Thyroid gland (tissue), 4 donors: ENCODE measurements at regions not wholly inside any gene's neighbourhood (a gene's known extent, or its start where the extent isn't known, plus 50 kb on each side); places are given as distances from the start of the nearest gene placed in this dataset.

ENCODE experiments used
- DNase-seq, 2 donors: peaks; one replicate each; pipeline ENCODE4 v3.0.0-alpha.2; 2019
- H3K27ac ChIP-seq, 3 donors: fragments of 200-600 bp; sonication (generic); 1 replicate in 2 of 3; 2 replicates in 1 of 3; pipeline ENCODE4 v1.5.1; 2016 to 2019; ENCODE audit warnings: mild to moderate bottlenecking in 1 of 3, moderate library complexity in 1 of 3
- H3K27me3 ChIP-seq: fragments of 200-600 bp; sonication (generic); one replicate; pipeline ENCODE4 v1.5.1; 2019
- H3K36me3 ChIP-seq, 2 donors: fragments of 200-600 bp; sonication (generic); one replicate each; pipeline ENCODE4 v1.5.1; 2016 to 2019
- H3K4me1 ChIP-seq, 2 donors: fragments of 200-600 bp; sonication (generic); one replicate each; pipeline ENCODE4 v1.5.1; 2017 to 2019
- H3K4me3 ChIP-seq, 3 donors: fragments of 200-600 bp; sonication (generic); replicated peaks in 1 of 3; 1 replicate in 2 of 3; 2 replicates in 1 of 3; pipeline ENCODE4 v1.5.1; 2016; ENCODE audit warnings: mild to moderate bottlenecking in 1 of 3
- H3K9me3 ChIP-seq: fragments of 200-600 bp; sonication (generic); one replicate; pipeline ENCODE4 v1.5.1; 2017
- POLR2A ChIP-seq, 2 donors: fragments of 450-650 bp; IDR thresholded peaks; one replicate each; pipeline ENCODE4 v1.6.1; 2017; ENCODE audit warnings: antibody characterized with exemption in 2 of 2, mild to moderate bottlenecking in 2 of 2, moderate library complexity in 1 of 2
- WGBS, 2 donors: methylation state at CpG; one replicate each; pipeline ENCODE4 v1.1.5; 2017; 5-methylcytosine and 5-hydroxymethylcytosine counted together
- intact Hi-C: fragments of 100-400 bp; cut with DNase I; formaldehyde crosslinking; loops from one replicate; pipeline ENCODE4 v1.15.1; 2023
- TF ChIP-seq, protein P1 (sequence below), 6 experiments: fragments of 200-600 bp in 3 of 6; fragments of 450-650 bp in 3 of 6; sonication (generic) in 3 of 6; IDR thresholded peaks; one replicate each; pipeline ENCODE4 v1.5.1; 2016 to 2019; ENCODE audit warnings: antibody characterized with exemption in 6 of 6, mild to moderate bottlenecking in 2 of 6, inconsistent platforms in 1 of 6, moderate library complexity in 1 of 6

DNA sequence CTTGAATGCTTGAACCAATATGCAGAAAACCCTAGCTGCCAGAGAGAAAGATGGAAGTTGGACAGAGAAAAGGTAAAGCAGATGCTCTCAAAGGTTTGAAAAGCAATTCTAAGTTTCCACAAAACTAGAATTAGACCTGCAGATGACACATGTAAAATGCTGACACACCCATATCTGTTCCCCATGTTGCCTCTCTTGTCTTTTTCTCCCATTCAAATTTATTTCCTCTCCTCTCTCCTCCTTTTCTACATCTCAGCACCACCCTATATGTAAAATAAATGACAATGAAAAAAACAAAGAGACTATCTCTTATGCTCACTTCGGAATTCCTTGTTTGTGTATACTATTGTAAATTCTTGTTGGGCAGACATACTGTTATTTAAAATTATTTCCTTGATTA, 75.5 kb upstream of the PLEKHA5 start:
- intact Hi-C loops, result no loop called here
- Histone ChIP-seq H3K4me3 (no peak overlapping the region), H3K36me3 (no peaks in the 10 kb centered on the region), H3K27me3 (no peaks in the 10 kb centered on the region), H3K4me1 (no peaks in the 10 kb centered on the region), H3K27ac (no peak overlapping the region), H3K9me3 (no peaks in the 10 kb centered on the region)
- TF ChIP-seq POLR2A (IDR thresholded peaks at IDR 0.05), result no peak
- TF ChIP-seq, protein P1, sequence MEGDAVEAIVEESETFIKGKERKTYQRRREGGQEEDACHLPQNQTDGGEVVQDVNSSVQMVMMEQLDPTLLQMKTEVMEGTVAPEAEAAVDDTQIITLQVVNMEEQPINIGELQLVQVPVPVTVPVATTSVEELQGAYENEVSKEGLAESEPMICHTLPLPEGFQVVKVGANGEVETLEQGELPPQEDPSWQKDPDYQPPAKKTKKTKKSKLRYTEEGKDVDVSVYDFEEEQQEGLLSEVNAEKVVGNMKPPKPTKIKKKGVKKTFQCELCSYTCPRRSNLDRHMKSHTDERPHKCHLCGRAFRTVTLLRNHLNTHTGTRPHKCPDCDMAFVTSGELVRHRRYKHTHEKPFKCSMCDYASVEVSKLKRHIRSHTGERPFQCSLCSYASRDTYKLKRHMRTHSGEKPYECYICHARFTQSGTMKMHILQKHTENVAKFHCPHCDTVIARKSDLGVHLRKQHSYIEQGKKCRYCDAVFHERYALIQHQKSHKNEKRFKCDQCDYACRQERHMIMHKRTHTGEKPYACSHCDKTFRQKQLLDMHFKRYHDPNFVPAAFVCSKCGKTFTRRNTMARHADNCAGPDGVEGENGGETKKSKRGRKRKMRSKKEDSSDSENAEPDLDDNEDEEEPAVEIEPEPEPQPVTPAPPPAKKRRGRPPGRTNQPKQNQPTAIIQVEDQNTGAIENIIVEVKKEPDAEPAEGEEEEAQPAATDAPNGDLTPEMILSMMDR (IDR thresholded peaks at IDR 0.05), result no peak
- no peak for DNase-seq
- 96 to 97% methylated on average over 1 of the region's 1 CpG for WGBS, 2 donors

GRCh38 chr12:19055589-19055988, 73.9 kb upstream of the PLEKHA5 start:
- Histone ChIP-seq H3K9me3 (no peaks in the 10 kb centered on the region), H3K4me3 (no peak overlapping the region), H3K27ac (no peak overlapping the region), H3K36me3 (no peaks in the 10 kb centered on the region), H3K27me3 (no peaks in the 10 kb centered on the region), H3K4me1 (no peaks in the 10 kb centered on the region)
- intact Hi-C loops, result no loop called here
- no peak for DNase-seq
- TF ChIP-seq, protein P1 (IDR thresholded peaks at IDR 0.05), result no peak
- 93 to 96% methylated on average over 4 of the region's 4 CpGs for WGBS, 2 donors

DNA sequence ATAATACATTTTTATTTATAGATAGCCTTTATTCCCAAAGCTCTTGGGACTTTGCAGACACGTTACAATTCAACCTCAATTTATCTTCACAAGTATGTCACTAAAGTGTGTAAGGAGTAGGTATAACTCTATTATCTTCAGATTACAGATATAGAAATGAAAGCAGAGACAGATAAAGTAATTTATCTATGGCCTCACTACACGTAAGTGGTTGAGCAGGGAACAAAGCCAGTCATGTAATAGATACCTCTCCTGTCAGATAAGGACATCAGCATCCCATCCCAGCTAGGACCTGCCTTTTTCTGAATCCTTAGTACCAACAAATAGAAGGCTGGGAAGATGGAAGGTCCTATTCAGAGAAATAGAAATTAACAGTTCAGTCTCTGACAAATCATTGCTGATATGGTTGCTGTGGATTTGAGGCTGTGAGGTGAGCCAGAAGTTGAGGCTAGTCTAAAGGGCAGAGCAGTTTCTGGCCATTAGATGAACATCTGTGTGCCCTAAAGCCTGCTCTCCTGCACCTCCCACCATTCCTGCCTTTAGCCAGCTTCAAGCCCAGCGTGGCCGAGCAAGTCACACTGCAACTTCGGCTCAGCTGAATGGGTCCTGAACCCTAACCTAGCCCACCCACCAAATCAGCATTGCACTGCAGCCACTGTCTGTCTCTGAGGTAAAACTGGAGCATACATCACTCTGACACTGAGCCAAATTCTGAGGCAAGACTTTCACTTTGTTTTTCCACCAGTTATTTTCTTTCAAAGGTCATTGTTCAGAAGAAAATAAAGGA, 71.1 kb upstream of the PLEKHA5 start:
- 59% methylated on average over 5 of the region's 5 CpGs for WGBS, 2 donors
- H3K4me3 ChIP-seq, result no peak overlapping the region

GRCh38 chr12:19064713-19065112, 64.8 kb upstream of the PLEKHA5 start:
- Histone ChIP-seq H3K27ac (no peak overlapping the region), H3K4me3 (no peak overlapping the region), H3K9me3 (no peaks in the 10 kb centered on the region), H3K27me3 (no peaks in the 10 kb centered on the region), H3K4me1 (no peaks in the 10 kb centered on the region), H3K36me3 (no peaks in the 10 kb centered on the region)
- TF ChIP-seq, protein P1 (IDR thresholded peaks at IDR 0.05), result no peak
- no peak for TF ChIP-seq POLR2A (IDR thresholded peaks at IDR 0.05)
- 57 to 65% methylated on average over 2 of the region's 2 CpGs for WGBS, 2 donors
- intact Hi-C loops, result no loop called here
- no peak for DNase-seq

More for the DNA sequence above, 71.1 kb upstream of the PLEKHA5 start:
- no peak for DNase-seq
- Histone ChIP-seq H3K27ac (no peak overlapping the region), H3K9me3 (no peaks in the 10 kb centered on the region), H3K36me3 (no peaks in the 10 kb centered on the region), H3K4me1 (no peaks in the 10 kb centered on the region), H3K27me3 (no peaks in the 10 kb centered on the region)
- no peak for TF ChIP-seq POLR2A (IDR thresholded peaks at IDR 0.05)
- TF ChIP-seq, protein P1 (IDR thresholded peaks at IDR 0.05), result no peak
- intact Hi-C loops, result no loop called here

GRCh38 chr12:19065223-19065622, 64.3 kb upstream of the PLEKHA5 start:
- Histone ChIP-seq H3K9me3 (no peaks in the 10 kb centered on the region), H3K27me3 (no peaks in the 10 kb centered on the region), H3K36me3 (no peaks in the 10 kb centered on the region), H3K4me3 (no peak overlapping the region), H3K27ac (no peak overlapping the region), H3K4me1 (no peaks in the 10 kb centered on the region)
- no peak for DNase-seq
- TF ChIP-seq, protein P1 (IDR thresholded peaks at IDR 0.05), result no peak
- no peak for TF ChIP-seq POLR2A (IDR thresholded peaks at IDR 0.05)
- WGBS, 2 donors, result 93 to 94% methylated on average over 2 of the region's 2 CpGs
- intact Hi-C loops, result no loop called here
